ENCODE measurements at regions not wholly inside any gene's neighbourhood (a gene's known extent, or its start where the extent isn't known, plus 50 kb on each side); places are given as distances from the start of the nearest gene placed in this dataset.

GRCh38 chr11:16430674-16431073 lies 74.3 kb upstream of the SOX6 start:
- DNase-seq = no peak

DNA sequence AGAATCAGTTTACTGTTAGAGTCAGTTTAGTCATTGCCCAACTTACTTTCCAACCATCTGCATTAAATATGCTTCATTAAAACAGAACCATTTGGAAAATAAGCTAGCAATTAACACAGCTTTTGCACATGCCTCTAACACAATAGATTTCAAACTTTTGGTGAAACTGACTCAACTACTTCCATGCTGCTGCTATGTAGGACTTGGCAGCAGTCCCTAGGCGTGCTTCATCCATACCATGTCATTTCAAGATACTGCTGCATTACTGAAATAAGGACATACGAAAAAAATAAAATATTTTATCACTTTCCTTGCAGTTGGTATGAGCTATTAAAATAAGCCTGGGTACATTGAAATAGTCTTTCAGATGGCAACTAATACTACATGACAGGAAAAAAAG lies 65.5 kb upstream of the SOX6 start:
- DNase-seq = no peak

- DNase-seq = no peak
Measured at GRCh38 chr11:16418428-16419097, 62.2 kb upstream of the SOX6 start.

- no peak for DNase-seq
Measured at GRCh38 chr11:16412525-16413172, 56.3 kb upstream of the SOX6 start.

DNA sequence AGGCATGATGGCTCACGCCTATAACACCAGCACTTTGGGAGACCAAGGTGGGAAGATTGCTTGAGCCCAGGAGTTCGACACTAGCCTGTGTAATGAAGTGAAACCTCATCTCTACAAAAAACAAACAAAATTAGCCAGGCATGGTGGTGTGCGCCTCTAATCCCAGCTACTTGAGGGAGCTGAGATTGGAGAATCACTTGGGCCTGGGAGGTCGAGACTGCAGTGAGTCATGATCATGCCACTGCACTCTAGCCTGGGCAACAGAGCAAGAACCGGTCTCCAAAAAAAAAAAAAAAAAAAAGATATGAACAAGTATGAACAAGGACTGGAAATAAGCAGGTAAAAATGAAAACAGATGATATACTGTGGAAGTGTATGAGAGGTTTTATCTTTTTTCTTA lies 54.1 kb upstream of the SOX6 start:
- no peak for DNase-seq

DNA sequence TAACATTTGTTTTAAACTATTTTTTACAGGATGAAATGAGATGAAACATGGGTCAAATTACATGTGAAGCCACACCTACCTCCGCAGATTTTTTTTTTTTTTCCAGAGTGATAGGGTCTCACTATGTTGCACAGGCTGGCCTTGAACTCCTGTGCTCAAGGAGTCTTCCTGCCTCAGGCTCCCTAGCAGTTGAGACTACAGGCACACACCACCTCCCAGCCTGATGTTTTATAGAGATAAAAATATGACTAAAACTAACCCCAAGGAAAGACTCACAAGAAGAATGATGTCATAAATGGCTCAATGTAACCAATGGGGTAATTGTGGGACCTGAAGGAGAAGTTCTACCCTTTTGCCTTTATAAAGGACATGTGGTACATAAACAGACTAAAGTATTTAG lies 52.3 kb upstream of the SOX6 start:
- peak; percentile 2 for DNase-seq

- no peak for DNase-seq
Measured at GRCh38 chr11:16406226-16406625, 49.9 kb upstream of the SOX6 start.
